GM12878 (cell line): ENCODE measurements at regions not wholly inside any gene's neighbourhood (a gene's known extent, or its start where the extent isn't known, plus 50 kb on each side); places are given as distances from the start of the nearest gene placed in this dataset.
"Not testable (repeated sequence)": the region's sequence is repeated elsewhere in the genome, so short reads cannot be mapped to it uniquely, and the experiment has no call there.

Experiments used
- CHD2 ChIP-seq: IDR thresholded peaks from 2 replicates; pipeline ENCODE4 v1.6.1; 2011; ENCODE audit warnings: low read depth, low read length, improper control_type of control experiment, borderline replicate concordance
- CHD4 ChIP-seq: fragments of 200-600 bp; sonication (generic); IDR thresholded peaks from 2 replicates; pipeline ENCODE4 v1.6.1; 2016; ENCODE audit warnings: mild to moderate bottlenecking
- CTCF ChIP-seq, 3 experiments: IDR thresholded peaks in 2 of 3; conservative IDR thresholded peaks in 1 of 3; 2 replicates each; pipeline ENCODE4 v1.5.1; 2011; ENCODE audit warnings: low read depth in 3 of 3, low read length in 3 of 3, mild to moderate bottlenecking in 3 of 3, control low read depth in 2 of 3, moderate library complexity in 2 of 3, inconsistent platforms in 1 of 3, mixed read lengths in 1 of 3; ENCODE audit not compliant: control insufficient read depth in 2 of 3, insufficient read depth in 1 of 3; ENCODE audit errors: extremely low read depth in 1 of 3
- E2F4 ChIP-seq: IDR thresholded peaks from 2 replicates; pipeline ENCODE4 v1.6.1; 2012; ENCODE audit warnings: low read depth, low read length, improper control_type of control experiment
- EZH2 ChIP-seq: IDR thresholded peaks from 2 replicates; pipeline ENCODE4 v1.6.1; 2012; ENCODE audit warnings: low read depth, mild to moderate bottlenecking, control low read depth, inconsistent platforms, low read length, borderline replicate concordance; ENCODE audit not compliant: control insufficient read depth
- POLR2AphosphoS5 ChIP-seq: IDR thresholded peaks from 2 replicates; pipeline ENCODE4 v1.6.1; 2011; ENCODE audit warnings: mild to moderate bottlenecking, low read length, inconsistent platforms
- REST ChIP-seq: IDR thresholded peaks from 2 replicates; pipeline ENCODE4 v1.6.1; 2012; ENCODE audit warnings: mild to moderate bottlenecking, low read depth, low read length
- TCF7 ChIP-seq: IDR thresholded peaks from 2 replicates; pipeline ENCODE4 v1.6.1; 2014; ENCODE audit warnings: antibody characterized with exemption, borderline replicate concordance
- USF1 ChIP-seq: IDR thresholded peaks from 2 replicates; pipeline ENCODE4 v1.6.1; 2011; ENCODE audit warnings: borderline replicate concordance, low read depth, mild to moderate bottlenecking, moderate library complexity, mixed read lengths, low read length; ENCODE audit not compliant: insufficient read depth; ENCODE audit errors: extremely low read length
- ZNF24 ChIP-seq: fragments of 450-650 bp; IDR thresholded peaks from 2 replicates; pipeline ENCODE4 v1.6.1; 2017; ENCODE audit warnings: antibody characterized with exemption, mild to moderate bottlenecking

- not testable (repeated sequence) for TF ChIP-seq CHD2; E2F4; CHD4; POLR2AphosphoS5; ZNF24; EZH2; TCF7; USF1; REST; CTCF (IDR thresholded peaks at IDR 0.05 in 2 of 3, conservative IDR thresholded peaks at IDR 0.05 in 1 of 3; ENCODE audit: control insufficient read depth in 2 of 3, extremely low read depth in 1 of 3, insufficient read depth in 1 of 3, low read depth in 3 of 3, low read length in 3 of 3)
Measured at GRCh38 chr4:49241295-49241694, 255.2 kb downstream of the CWH43 start.
